ENCODE measurements at regions not wholly inside any gene's neighbourhood (a gene's known extent, or its start where the extent isn't known, plus 50 kb on each side); places are given as distances from the start of the nearest gene placed in this dataset.

DNA sequence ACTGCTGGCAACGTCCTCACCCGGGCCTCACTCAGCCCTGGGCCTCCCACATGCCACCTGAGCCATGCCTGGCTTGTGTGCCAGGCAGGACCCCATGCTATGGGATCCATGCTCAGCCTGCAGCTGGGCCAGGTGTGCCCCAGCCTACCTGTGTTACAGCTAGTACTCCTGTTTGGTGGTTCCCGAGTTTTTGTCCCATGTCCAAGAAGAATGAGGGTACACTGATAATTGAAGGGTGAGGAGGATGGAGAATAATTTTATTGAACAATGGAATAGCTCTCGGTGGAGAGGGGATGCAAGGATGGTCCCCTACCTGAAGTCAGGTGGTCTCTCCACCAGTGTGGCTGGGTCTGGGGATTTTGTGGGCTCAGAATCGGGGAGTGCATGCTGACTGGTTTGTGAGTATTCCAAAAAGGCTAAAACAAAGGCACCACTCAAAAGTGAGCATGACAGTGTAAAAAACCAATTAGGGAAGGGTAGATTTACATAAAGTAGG lies 137.9 kb downstream of the TNFSF18 start:
- TF ChIP-seq POLR2AphosphoS5 (IDR thresholded peaks at IDR 0.05) = no peak
- TF ChIP-seq, protein P1, sequence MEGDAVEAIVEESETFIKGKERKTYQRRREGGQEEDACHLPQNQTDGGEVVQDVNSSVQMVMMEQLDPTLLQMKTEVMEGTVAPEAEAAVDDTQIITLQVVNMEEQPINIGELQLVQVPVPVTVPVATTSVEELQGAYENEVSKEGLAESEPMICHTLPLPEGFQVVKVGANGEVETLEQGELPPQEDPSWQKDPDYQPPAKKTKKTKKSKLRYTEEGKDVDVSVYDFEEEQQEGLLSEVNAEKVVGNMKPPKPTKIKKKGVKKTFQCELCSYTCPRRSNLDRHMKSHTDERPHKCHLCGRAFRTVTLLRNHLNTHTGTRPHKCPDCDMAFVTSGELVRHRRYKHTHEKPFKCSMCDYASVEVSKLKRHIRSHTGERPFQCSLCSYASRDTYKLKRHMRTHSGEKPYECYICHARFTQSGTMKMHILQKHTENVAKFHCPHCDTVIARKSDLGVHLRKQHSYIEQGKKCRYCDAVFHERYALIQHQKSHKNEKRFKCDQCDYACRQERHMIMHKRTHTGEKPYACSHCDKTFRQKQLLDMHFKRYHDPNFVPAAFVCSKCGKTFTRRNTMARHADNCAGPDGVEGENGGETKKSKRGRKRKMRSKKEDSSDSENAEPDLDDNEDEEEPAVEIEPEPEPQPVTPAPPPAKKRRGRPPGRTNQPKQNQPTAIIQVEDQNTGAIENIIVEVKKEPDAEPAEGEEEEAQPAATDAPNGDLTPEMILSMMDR (IDR thresholded peaks at IDR 0.05) = no peak
- no peak for TF ChIP-seq POLR2A (IDR thresholded peaks at IDR 0.05)

All from breast epithelium (tissue), 3 donors.